HCT116 (cell line): ENCODE measurements at regions not wholly inside any gene's neighbourhood (a gene's known extent, or its start where the extent isn't known, plus 50 kb on each side); places are given as distances from the start of the nearest gene placed in this dataset.

ENCODE experiments used
- ATAC-seq: fragments of 200-7000 bp; cut with Tn5 transposase; 2 replicates; pipeline ENCODE4 v1.9.1; 2020; ENCODE audit warnings: mild to moderate bottlenecking, moderate library complexity
- BruUV-seq: library from RNA; stranded (reverse); fragments of 400-500 nt; replicated peaks from 2 replicates; lab custom pipeline; 2021; lab: Mats Ljungman, UMichigan
- CTCF ChIA-PET: fragments of 300-600 bp; sonication (Branson Sonifier 250); formaldehyde crosslinking; loops from one replicate; lab custom pipeline; 2021; ENCODE audit warnings: antibody characterized with exemption; lab: Charles Lee
- POLR2A ChIA-PET: fragments of 300-600, 350-600 bp; sonication (Branson Sonifier 250); formaldehyde crosslinking; loops from one replicate; lab custom pipeline; 2021; ENCODE audit warnings: antibody characterized with exemption; lab: Charles Lee
- RAD21 ChIA-PET, 2 experiments: fragments of 300-600 bp; sonication (Branson Sonifier 250); formaldehyde crosslinking; loops; one replicate each; lab custom pipeline; 2023; ENCODE audit warnings: low total read pairs in 2 of 2; ENCODE audit not compliant: uncharacterized antibody in 2 of 2, unreplicated experiment in 2 of 2, low non-redundant PET in 1 of 2; lab: Charles Lee
- DNase-seq: peaks from one replicate; pipeline ENCODE4 v3.0.0-alpha.2; 2010; ENCODE audit warnings: low read depth, low spot score
- H2AFZ ChIP-seq: fragments of 200-600 bp; shearing (Covaris generic), sonication (generic); 2 replicates; pipeline ENCODE4 v1.6.1; 2017; ENCODE audit warnings: low read depth, mixed run types, mixed read lengths, antibody characterized with exemption, low read length; ENCODE audit not compliant: poor library complexity, severe bottlenecking
- H3K27ac ChIP-seq: 2 replicates; pipeline ENCODE4 v1.5.1; 2012; ENCODE audit warnings: low read depth, low read length
- H3K27me3 ChIP-seq: fragments of 200-600 bp; sonication (generic); 2 replicates; pipeline ENCODE4 v1.6.1; 2016; ENCODE audit warnings: mixed run types, low read length, mixed read lengths; ENCODE audit not compliant: insufficient read depth
- H3K36me3 ChIP-seq, 2 experiments: fragments of 200-500 bp in 1 of 2; fragments of 200-600 bp in 1 of 2; sonication (Bioruptor generic) in 1 of 2; sonication (generic) in 1 of 2; 2 replicates each; pipeline versions ENCODE4 v1.5.1 to v1.6.1; 2014 to 2016; ENCODE audit warnings: low read length in 2 of 2, inconsistent platforms in 1 of 2, mixed read lengths in 1 of 2, mixed run types in 1 of 2; ENCODE audit not compliant: insufficient read depth in 2 of 2, control insufficient read depth in 1 of 2
- H3K4me1 ChIP-seq, 2 experiments: fragments of 200-600 bp in 1 of 2; sonication (generic) in 1 of 2; 2 replicates each; pipeline versions ENCODE4 v1.5.1 to v1.6.1; 2012 to 2017; ENCODE audit warnings: low read length in 2 of 2, inconsistent platforms in 1 of 2, mild to moderate bottlenecking in 1 of 2, mixed read lengths in 1 of 2, mixed run types in 1 of 2, moderate library complexity in 1 of 2; ENCODE audit not compliant: insufficient read depth in 2 of 2, control insufficient read depth in 1 of 2
- H3K4me2 ChIP-seq: fragments of 200-600 bp; sonication (generic); 2 replicates; pipeline ENCODE4 v1.6.1; 2017; ENCODE audit warnings: mixed run types, low read length, mixed read lengths
- H3K4me3 ChIP-seq, 2 experiments: fragments of 200-600 bp in 1 of 2; sonication (generic) in 1 of 2; replicated peaks in 1 of 2; 2 replicates each; pipeline ENCODE4 v1.5.1; 2011 to 2016; ENCODE audit warnings: low read length in 2 of 2, control low read depth in 1 of 2, low read depth in 1 of 2, mild to moderate bottlenecking in 1 of 2, mixed read lengths in 1 of 2, mixed run types in 1 of 2
- H3K79me2 ChIP-seq: fragments of 200-600 bp; sonication (generic); 2 replicates; pipeline ENCODE4 v1.6.1; 2017; ENCODE audit warnings: mild to moderate bottlenecking, mixed run types, low read length, moderate library complexity, mixed read lengths; ENCODE audit not compliant: insufficient read depth
- H3K9ac ChIP-seq: fragments of 200-600 bp; sonication (generic); 2 replicates; pipeline ENCODE4 v1.6.1; 2016; ENCODE audit warnings: low read length, mixed read lengths
- H3K9me2 ChIP-seq: fragments of 200-600 bp; sonication (generic), shearing (Covaris generic); 2 replicates; pipeline ENCODE4 v1.6.1; 2017; ENCODE audit warnings: mixed run types, mild to moderate bottlenecking, moderate library complexity; ENCODE audit not compliant: insufficient read depth
- H3K9me3 ChIP-seq, 2 experiments: fragments of 200-500 bp in 1 of 2; fragments of 200-600 bp in 1 of 2; sonication (Bioruptor generic) in 1 of 2; sonication (generic) in 1 of 2; 2 replicates each; pipeline ENCODE4 v1.6.1; 2014 to 2017; ENCODE audit warnings: low read length in 2 of 2, mixed read lengths in 2 of 2, inconsistent platforms in 1 of 2, low read depth in 1 of 2, mild to moderate bottlenecking in 1 of 2, mixed run types in 1 of 2, moderate library complexity in 1 of 2; ENCODE audit not compliant: control insufficient read depth in 1 of 2, insufficient read depth in 1 of 2
- H4K20me1 ChIP-seq: fragments of 200-600 bp; sonication (generic), shearing (Covaris generic); 2 replicates; pipeline ENCODE4 v1.6.1; 2017; ENCODE audit warnings: mixed run types, mild to moderate bottlenecking, moderate library complexity; ENCODE audit not compliant: insufficient read depth
- CBX3 ChIP-seq: IDR thresholded peaks from 2 replicates; pipeline ENCODE4 v1.6.1; 2012; ENCODE audit warnings: low read depth
- CEBPB ChIP-seq: IDR thresholded peaks from 2 replicates; pipeline ENCODE4 v1.6.1; 2012; ENCODE audit warnings: low read depth
- EGR1 ChIP-seq: IDR thresholded peaks from 2 replicates; pipeline ENCODE4 v1.6.1; 2012; ENCODE audit warnings: low read depth
- ELF1 ChIP-seq: IDR thresholded peaks from 2 replicates; pipeline ENCODE4 v1.6.1; 2012; ENCODE audit warnings: low read depth, borderline replicate concordance
- EZH2 ChIP-seq: fragments of 200-600 bp; sonication (generic); IDR thresholded peaks from 2 replicates; pipeline ENCODE4 v1.6.1; 2017; ENCODE audit warnings: antibody characterized with exemption, mixed run types
- FOSL1 ChIP-seq: IDR thresholded peaks from 2 replicates; pipeline ENCODE4 v1.6.1; 2012; ENCODE audit warnings: low read depth
- POLR2AphosphoS5 ChIP-seq: IDR thresholded peaks from 2 replicates; pipeline ENCODE4 v1.6.1; 2011; ENCODE audit warnings: mild to moderate bottlenecking, low read depth, low read length, moderate library complexity
- RAD21 ChIP-seq: IDR thresholded peaks from 2 replicates; pipeline ENCODE4 v1.6.1; 2012; ENCODE audit warnings: low read depth, mild to moderate bottlenecking
- SIN3A ChIP-seq: IDR thresholded peaks from 2 replicates; pipeline ENCODE4 v1.6.1; 2012; ENCODE audit warnings: low read depth
- SRF ChIP-seq: IDR thresholded peaks from 2 replicates; pipeline ENCODE4 v1.6.1; 2012; ENCODE audit warnings: low read depth
- ZBTB33 ChIP-seq: IDR thresholded peaks from 2 replicates; pipeline ENCODE4 v1.6.1; 2011; ENCODE audit warnings: mild to moderate bottlenecking, low read length, moderate library complexity; ENCODE audit not compliant: insufficient replicate concordance; ENCODE audit errors: extremely low read depth
- ZFX ChIP-seq: fragments of 450-650 bp; IDR thresholded peaks from 2 replicates; pipeline ENCODE4 v1.6.1; 2017
- ZNF274 ChIP-seq: fragments of 200-500 bp; sonication (Bioruptor generic); IDR thresholded peaks from 2 replicates; pipeline ENCODE4 v1.6.1; 2014; ENCODE audit warnings: mild to moderate bottlenecking, low read depth, low read length, inconsistent platforms
- intact Hi-C: fragments of 100-400 bp; cut with micrococcal nuclease; formaldehyde crosslinking; loops from 2 replicates; pipeline ENCODE4 v1.10.0; 2022
- TF ChIP-seq, protein P1 (sequence below): IDR thresholded peaks from 2 replicates; pipeline ENCODE4 v1.6.1; 2012
- TF ChIP-seq, protein P2 (sequence below): IDR thresholded peaks from 2 replicates; pipeline ENCODE4 v1.6.1; 2012; ENCODE audit warnings: low read depth

GRCh38 chr3:177733936-177734335 is 536.7 kb upstream of the TBL1XR1 start:
- H3K4me2 ChIP-seq = no peak overlapping the region
- H3K36me3 ChIP-seq = no peaks in the 10 kb centered on the region
- H3K9ac ChIP-seq = no peak overlapping the region
- ChIA-PET POLR2A (no interaction called here), RAD21 (no interaction called here), CTCF (no interaction called here)
- H3K27me3 ChIP-seq = no peaks in the 10 kb centered on the region
- ATAC-seq = no peak
- no peak for TF ChIP-seq EZH2
- TF ChIP-seq CEBPB = no peak
- no peak for TF ChIP-seq RAD21
- TF ChIP-seq ELF1 = no peak
- TF ChIP-seq, protein P1, sequence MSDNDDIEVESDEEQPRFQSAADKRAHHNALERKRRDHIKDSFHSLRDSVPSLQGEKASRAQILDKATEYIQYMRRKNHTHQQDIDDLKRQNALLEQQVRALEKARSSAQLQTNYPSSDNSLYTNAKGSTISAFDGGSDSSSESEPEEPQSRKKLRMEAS = no peak
- no peak for TF ChIP-seq ZBTB33
- TF ChIP-seq SIN3A = no peak
- TF ChIP-seq, protein P2, sequence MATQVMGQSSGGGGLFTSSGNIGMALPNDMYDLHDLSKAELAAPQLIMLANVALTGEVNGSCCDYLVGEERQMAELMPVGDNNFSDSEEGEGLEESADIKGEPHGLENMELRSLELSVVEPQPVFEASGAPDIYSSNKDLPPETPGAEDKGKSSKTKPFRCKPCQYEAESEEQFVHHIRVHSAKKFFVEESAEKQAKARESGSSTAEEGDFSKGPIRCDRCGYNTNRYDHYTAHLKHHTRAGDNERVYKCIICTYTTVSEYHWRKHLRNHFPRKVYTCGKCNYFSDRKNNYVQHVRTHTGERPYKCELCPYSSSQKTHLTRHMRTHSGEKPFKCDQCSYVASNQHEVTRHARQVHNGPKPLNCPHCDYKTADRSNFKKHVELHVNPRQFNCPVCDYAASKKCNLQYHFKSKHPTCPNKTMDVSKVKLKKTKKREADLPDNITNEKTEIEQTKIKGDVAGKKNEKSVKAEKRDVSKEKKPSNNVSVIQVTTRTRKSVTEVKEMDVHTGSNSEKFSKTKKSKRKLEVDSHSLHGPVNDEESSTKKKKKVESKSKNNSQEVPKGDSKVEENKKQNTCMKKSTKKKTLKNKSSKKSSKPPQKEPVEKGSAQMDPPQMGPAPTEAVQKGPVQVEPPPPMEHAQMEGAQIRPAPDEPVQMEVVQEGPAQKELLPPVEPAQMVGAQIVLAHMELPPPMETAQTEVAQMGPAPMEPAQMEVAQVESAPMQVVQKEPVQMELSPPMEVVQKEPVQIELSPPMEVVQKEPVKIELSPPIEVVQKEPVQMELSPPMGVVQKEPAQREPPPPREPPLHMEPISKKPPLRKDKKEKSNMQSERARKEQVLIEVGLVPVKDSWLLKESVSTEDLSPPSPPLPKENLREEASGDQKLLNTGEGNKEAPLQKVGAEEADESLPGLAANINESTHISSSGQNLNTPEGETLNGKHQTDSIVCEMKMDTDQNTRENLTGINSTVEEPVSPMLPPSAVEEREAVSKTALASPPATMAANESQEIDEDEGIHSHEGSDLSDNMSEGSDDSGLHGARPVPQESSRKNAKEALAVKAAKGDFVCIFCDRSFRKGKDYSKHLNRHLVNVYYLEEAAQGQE = no peak
- TF ChIP-seq ZNF274 = no peak
- TF ChIP-seq ZFX = no peak
- no peak for TF ChIP-seq FOSL1
- TF ChIP-seq SRF = no peak
- no peak for TF ChIP-seq POLR2AphosphoS5
- no peak for TF ChIP-seq EGR1
- no peak for TF ChIP-seq CBX3
- no peak overlapping the region for H3K27ac ChIP-seq
- H3K9me3 ChIP-seq = no peaks in the 10 kb centered on the region
- no peak overlapping the region for H2AFZ ChIP-seq
- intact Hi-C loops = no loop called here
- no peak overlapping the region for H3K4me3 ChIP-seq
- H3K4me1 ChIP-seq = no peaks in the 10 kb centered on the region
- BruUV-seq = no TSS peak
- H4K20me1 ChIP-seq = no peaks in the 10 kb centered on the region
- no peaks in the 10 kb centered on the region for H3K79me2 ChIP-seq
- no peak for DNase-seq
- H3K9me2 ChIP-seq = no peaks in the 10 kb centered on the region
